ENCODE measurements at regions not wholly inside any gene's neighbourhood (a gene's known extent, or its start where the extent isn't known, plus 50 kb on each side); places are given as distances from the start of the nearest gene placed in this dataset.

- TF ChIP-seq ZNF274 (IDR thresholded peaks at IDR 0.05; ENCODE audit: low read depth, low read length) (no peak), YY1 (IDR thresholded peaks at IDR 0.05; ENCODE audit: insufficient read depth, insufficient read length) (no peak), SUZ12 (IDR thresholded peaks at IDR 0.05; ENCODE audit: extremely low read depth, insufficient read depth, insufficient read length) (no peak)
Observed at GRCh38 chr1:192522673-192523072, 52.9 kb upstream of the RGS1 start.

All from NT2/D1 (cell line).